ENCODE measurements at regions not wholly inside any gene's neighbourhood (a gene's known extent, or its start where the extent isn't known, plus 50 kb on each side); places are given as distances from the start of the nearest gene placed in this dataset.
"Not testable (repeated sequence)": the region's sequence is repeated elsewhere in the genome, so short reads cannot be mapped to it uniquely, and the experiment has no call there.

GRCh38 chr20:23147964-23148730, 62.0 kb upstream of the CD93 start:
- DNase-seq = no peak

DNA sequence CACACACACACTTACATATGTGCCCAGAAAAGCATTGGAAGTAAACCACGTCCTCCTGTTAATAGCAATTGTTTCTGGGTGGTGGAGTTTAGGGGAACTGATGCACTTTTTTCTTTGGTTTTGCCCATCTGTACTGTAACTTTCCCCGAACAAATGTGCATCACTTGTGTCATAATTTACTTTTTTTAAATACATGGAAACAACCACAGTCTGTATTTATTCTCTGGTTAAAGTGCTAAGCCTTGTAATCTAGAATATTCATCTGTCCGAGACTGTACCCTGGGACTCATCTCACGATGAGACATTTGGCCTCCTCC, 61.5 kb upstream of the CD93 start:
- DNase-seq = no peak

GRCh38 chr20:23146857-23147637, 60.9 kb upstream of the CD93 start:
- no peak for DNase-seq

- DNase-seq = no peak
Measured at GRCh38 chr20:23146181-23146580, 60.1 kb upstream of the CD93 start.

GRCh38 chr20:23145281-23145700, 59.2 kb upstream of the CD93 start:
- no peak for DNase-seq

GRCh38 chr20:23144856-23145255, 58.7 kb upstream of the CD93 start:
- DNase-seq = no peak

GRCh38 chr20:23143986-23144690, 58.0 kb upstream of the CD93 start:
- DNase-seq = no peak

GRCh38 chr20:23143098-23143497, 57.0 kb upstream of the CD93 start:
- DNase-seq = no peak

GRCh38 chr20:23142162-23143050, 56.3 kb upstream of the CD93 start:
- no peak for DNase-seq

DNA sequence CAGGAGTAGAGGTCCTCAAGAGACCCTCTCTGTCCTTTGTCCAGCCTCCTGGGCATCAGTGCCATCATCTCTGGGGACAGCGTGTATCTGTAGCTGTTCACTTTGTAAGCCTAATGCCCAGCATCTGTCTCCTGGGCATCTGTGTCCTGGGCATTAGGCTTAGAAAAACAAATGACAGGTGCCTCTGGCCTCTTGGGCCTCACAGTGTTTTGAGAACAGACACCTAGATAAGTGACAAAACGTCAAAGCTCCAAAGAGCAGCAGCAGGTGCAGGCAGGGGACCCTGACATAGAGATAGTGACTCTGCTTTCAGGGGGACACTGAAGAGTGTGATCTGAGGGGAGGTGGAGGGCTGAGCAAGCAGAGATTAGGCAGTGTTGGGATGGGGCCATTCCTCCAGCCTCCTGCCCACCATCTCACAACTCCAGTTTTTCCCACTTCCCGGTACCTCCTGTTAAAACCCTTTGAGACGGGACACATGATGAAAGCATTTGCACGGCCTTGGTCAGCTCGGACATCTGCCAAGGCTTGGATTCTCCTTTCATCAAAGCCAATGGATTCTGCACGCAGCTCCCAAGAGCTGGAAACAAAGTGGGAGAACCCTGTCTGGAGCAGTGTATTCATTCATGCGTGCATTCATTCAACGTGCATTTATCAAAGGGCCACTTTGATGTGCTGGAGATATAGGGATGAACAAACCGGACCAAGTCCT, 55.5 kb upstream of the CD93 start:
- no peak for DNase-seq

GRCh38 chr20:23140991-23141390, 54.9 kb upstream of the CD93 start:
- DNase-seq = no peak

- DNase-seq = not testable (repeated sequence)
Measured at GRCh38 chr20:23139984-23140383, 53.9 kb upstream of the CD93 start.

DNA sequence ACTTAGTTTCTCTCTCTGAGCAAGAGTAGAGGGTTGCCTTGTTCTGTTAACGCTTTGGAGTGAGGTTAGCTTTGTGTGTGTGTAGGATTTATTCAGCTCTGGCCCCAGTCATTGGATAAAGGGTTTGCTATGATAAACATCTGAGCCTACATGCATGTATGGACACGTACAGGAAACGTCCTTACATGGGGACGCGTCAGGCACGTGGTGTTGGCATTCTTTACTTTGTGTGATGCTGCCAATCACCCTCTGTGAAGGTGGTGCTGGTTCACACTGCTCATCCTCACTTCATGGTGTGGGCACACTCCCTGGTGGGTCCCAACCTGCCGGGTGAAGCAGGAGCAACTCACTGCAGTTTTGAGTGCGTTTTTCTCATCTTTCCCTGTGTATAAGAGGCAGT, 53.4 kb upstream of the CD93 start:
- DNase-seq = no peak

DNA sequence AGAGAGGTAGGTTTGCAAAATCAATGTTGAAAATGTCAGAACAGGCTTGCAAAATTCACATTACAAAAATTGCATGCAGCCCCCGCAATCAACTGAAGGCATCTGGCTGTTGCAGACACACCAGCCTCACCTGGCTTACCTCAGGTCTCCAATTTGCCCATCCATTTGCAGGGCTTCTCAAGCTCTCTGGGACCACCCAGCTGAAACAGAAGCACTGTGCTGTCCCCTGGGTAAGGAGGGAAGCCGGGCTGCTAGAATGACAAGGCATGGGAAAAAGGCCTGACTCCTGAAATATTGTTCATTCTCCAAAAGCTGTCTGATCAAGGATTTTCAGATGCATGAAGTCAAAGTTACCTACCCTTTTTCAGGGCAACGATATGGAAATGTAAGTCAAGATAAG, 52.6 kb upstream of the CD93 start:
- DNase-seq = no peak

GRCh38 chr20:23138226-23138625, 52.1 kb upstream of the CD93 start:
- DNase-seq = no peak

GRCh38 chr20:23136893-23137745, 51.0 kb upstream of the CD93 start:
- DNase-seq = no peak

DNA sequence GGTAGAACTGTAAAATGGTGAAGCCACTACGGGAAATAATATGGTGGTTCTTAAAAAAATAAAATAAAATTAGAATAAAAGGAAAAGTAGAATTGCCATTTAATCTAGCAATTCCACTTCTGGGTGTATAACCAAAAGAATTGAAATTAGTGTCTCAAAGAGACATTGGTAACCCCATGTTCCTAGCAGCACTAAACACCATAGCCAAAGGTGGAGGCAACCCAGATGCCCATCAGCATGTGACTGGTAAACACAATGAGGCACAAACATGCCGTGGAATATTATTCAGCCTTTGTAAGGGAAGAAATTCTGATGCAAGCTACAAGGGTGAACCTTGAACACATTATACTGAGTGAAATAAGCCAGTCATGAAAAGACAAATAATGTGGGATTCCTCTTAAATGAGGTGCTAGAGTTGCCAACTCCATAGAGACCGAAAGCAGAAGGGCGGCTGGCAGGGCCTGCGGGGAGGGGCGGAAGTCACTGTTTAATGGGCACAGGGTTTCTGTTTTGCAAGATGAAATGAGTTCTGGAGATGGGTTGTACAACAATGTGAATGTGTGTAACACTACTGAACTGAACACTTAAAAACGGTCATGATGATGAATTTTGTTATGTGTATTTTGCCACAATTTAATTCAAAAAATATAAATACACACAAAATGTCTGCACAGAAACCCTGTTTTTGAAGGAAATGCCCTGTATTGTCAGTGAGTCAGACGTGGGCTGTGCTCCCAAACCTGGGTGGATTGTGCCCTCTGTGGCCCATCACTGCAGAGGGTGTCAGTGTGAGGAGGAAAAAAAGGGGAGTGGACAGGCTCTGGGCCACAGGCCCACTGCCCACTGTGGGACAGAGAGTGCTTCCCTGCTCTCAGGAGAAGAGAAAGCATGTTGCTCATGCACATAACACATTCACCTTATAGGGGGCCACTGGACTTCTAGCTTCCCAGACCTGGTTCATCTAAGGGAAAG, 49.6 kb upstream of the CD93 start:
- no peak for DNase-seq
